Endothelial cell (in vitro differentiated cells): ENCODE measurements at regions not wholly inside any gene's neighbourhood (a gene's known extent, or its start where the extent isn't known, plus 50 kb on each side); places are given as distances from the start of the nearest gene placed in this dataset.
"Not testable (repeated sequence)": the region's sequence is repeated elsewhere in the genome, so short reads cannot be mapped to it uniquely, and the experiment has no call there.

Source experiments
- DNase-seq: peaks from one replicate; pipeline ENCODE4 v3.0.0; 2021; ENCODE audit warnings: low spot score
- H3K27ac Mint-ChIP-seq: one replicate; pipeline ENCODE4 v1.8.0; 2021; ENCODE audit warnings: mixed read lengths, inconsistent platforms; ENCODE audit not compliant: unreplicated experiment
- H3K27me3 Mint-ChIP-seq: one replicate; pipeline ENCODE4 v1.8.0; 2021; ENCODE audit warnings: mild to moderate bottlenecking, moderate library complexity, mixed read lengths, inconsistent platforms; ENCODE audit not compliant: unreplicated experiment
- H3K36me3 Mint-ChIP-seq: one replicate; pipeline ENCODE4 v1.8.0; 2021; ENCODE audit warnings: mild to moderate bottlenecking, low read depth, mixed read lengths, inconsistent platforms; ENCODE audit not compliant: unreplicated experiment
- H3K4me1 Mint-ChIP-seq: one replicate; pipeline ENCODE4 v1.8.0; 2021; ENCODE audit warnings: mild to moderate bottlenecking, mixed read lengths, inconsistent platforms; ENCODE audit not compliant: unreplicated experiment
- H3K4me3 Mint-ChIP-seq: one replicate; pipeline ENCODE4 v1.8.0; 2021; ENCODE audit warnings: mild to moderate bottlenecking, mixed read lengths, inconsistent platforms; ENCODE audit not compliant: unreplicated experiment
- H3K9me3 Mint-ChIP-seq: one replicate; pipeline ENCODE4 v1.8.0; 2021; ENCODE audit warnings: mixed read lengths, inconsistent platforms; ENCODE audit not compliant: unreplicated experiment
- CTCF ChIP-seq: fragments of 200-600 bp; sonication (generic); IDR thresholded peaks from one replicate; pipeline ENCODE4 v1.5.0; 2021; ENCODE audit warnings: antibody characterized with exemption; ENCODE audit not compliant: unreplicated experiment

- Mint-ChIP-seq H3K9me3 (no peaks in the 10 kb centered on the region), H3K27ac (no peak overlapping the region), H3K36me3 (no peaks in the 10 kb centered on the region), H3K4me3 (no peak overlapping the region), H3K4me1 (no peaks in the 10 kb centered on the region), H3K27me3 (peaks cover 2% of the 10 kb centered on the region)
- TF ChIP-seq CTCF: no peak
- no peak for DNase-seq
Measured at GRCh38 chr6:168996356-168996625, 257.4 kb downstream of the THBS2 start.

GRCh38 chr6:168995526-168996355, 257.9 kb downstream of the THBS2 start:
- no peak overlapping the region for H3K4me3 Mint-ChIP-seq
- H3K27me3 Mint-ChIP-seq: peaks cover 2% of the 10 kb centered on the region
- no peaks in the 10 kb centered on the region for H3K9me3 Mint-ChIP-seq
- DNase-seq: no peak
- no peak overlapping the region for H3K27ac Mint-ChIP-seq
- no peak for TF ChIP-seq CTCF
- H3K4me1 Mint-ChIP-seq: no peaks in the 10 kb centered on the region
- no peaks in the 10 kb centered on the region for H3K36me3 Mint-ChIP-seq

- no peaks in the 10 kb centered on the region for H3K36me3 Mint-ChIP-seq
- H3K27me3 Mint-ChIP-seq: peaks cover 2% of the 10 kb centered on the region
- no peaks in the 10 kb centered on the region for H3K9me3 Mint-ChIP-seq
- no peak for TF ChIP-seq CTCF
- no peak overlapping the region for H3K27ac Mint-ChIP-seq
- H3K4me1 Mint-ChIP-seq: no peaks in the 10 kb centered on the region
- no peak overlapping the region for H3K4me3 Mint-ChIP-seq
- no peak for DNase-seq
Measured at GRCh38 chr6:168994956-168995355, 258.7 kb downstream of the THBS2 start.

- Mint-ChIP-seq H3K36me3 (no peaks in the 10 kb centered on the region), H3K27ac (no peak overlapping the region), H3K27me3 (peaks cover 2% of the 10 kb centered on the region), H3K4me1 (no peaks in the 10 kb centered on the region), H3K4me3 (no peak overlapping the region), H3K9me3 (no peaks in the 10 kb centered on the region)
- no peak for DNase-seq
- no peak for TF ChIP-seq CTCF
Measured at GRCh38 chr6:168992446-168993144, 261.1 kb downstream of the THBS2 start.

GRCh38 chr6:168991695-168992094, 262.0 kb downstream of the THBS2 start:
- H3K27me3 Mint-ChIP-seq, H3K4me1 Mint-ChIP-seq, H3K4me3 Mint-ChIP-seq, DNase-seq, H3K36me3 Mint-ChIP-seq, H3K9me3 Mint-ChIP-seq, H3K27ac Mint-ChIP-seq: not testable (repeated sequence)
